Keratinocyte (primary cell): ENCODE measurements at regions not wholly inside any gene's neighbourhood (a gene's known extent, or its start where the extent isn't known, plus 50 kb on each side); places are given as distances from the start of the nearest gene placed in this dataset.

Source experiments
- DNase-seq: peaks from one replicate; pipeline ENCODE4 v3.0.0-alpha.2; 2011; ENCODE audit warnings: low read depth, missing footprints, low spot score
- FAIRE-seq: peaks from 2 replicates; lab custom pipeline; 2011; peaks lifted over from hg19 to GRCh38; lab: Jason Lieb, UNC
- H2AFZ ChIP-seq: 2 replicates; pipeline ENCODE4 v1.6.0; 2012; ENCODE audit warnings: low read length, control low read depth, inconsistent platforms; ENCODE audit not compliant: control insufficient read depth
- H3K27ac ChIP-seq: 2 replicates; pipeline ENCODE4 v1.5.1; 2011; ENCODE audit warnings: low read length; ENCODE audit not compliant: control insufficient read depth, insufficient read depth
- H3K27me3 ChIP-seq: 3 replicates; pipeline ENCODE4 v1.6.0; 2011; ENCODE audit warnings: low read length; ENCODE audit not compliant: control insufficient read depth, insufficient read depth; ENCODE audit errors: extremely low read depth
- H3K36me3 ChIP-seq, 2 experiments: 2 replicates in 1 of 2; 3 replicates in 1 of 2; pipeline ENCODE4 v1.5.1; 2011; ENCODE audit warnings: low read length in 2 of 2, mild to moderate bottlenecking in 1 of 2; ENCODE audit not compliant: control insufficient read depth in 2 of 2, insufficient read depth in 2 of 2; ENCODE audit errors: extremely low read depth in 1 of 2
- H3K4me1 ChIP-seq: 3 replicates; pipeline ENCODE4 v1.5.1; 2011; ENCODE audit warnings: low read length; ENCODE audit not compliant: control insufficient read depth, insufficient read depth; ENCODE audit errors: extremely low read depth
- H3K4me2 ChIP-seq: 3 replicates; pipeline ENCODE4 v1.6.0; 2011; ENCODE audit warnings: low read depth, low read length; ENCODE audit not compliant: control insufficient read depth, insufficient read depth; ENCODE audit errors: extremely low read depth
- H3K4me3 ChIP-seq, 3 experiments: fragments of 200-600 bp in 1 of 3; sonication (generic) in 1 of 3; 2 replicates in 2 of 3; 3 replicates in 1 of 3; pipeline ENCODE4 v1.5.1; 2011 to 2016; ENCODE audit warnings: low read length in 3 of 3, mild to moderate bottlenecking in 3 of 3, control low read depth in 2 of 3, inconsistent platforms in 1 of 3, low read depth in 1 of 3, mixed read lengths in 1 of 3, mixed run types in 1 of 3, moderate library complexity in 1 of 3; ENCODE audit not compliant: control insufficient read depth in 2 of 3, insufficient read depth in 2 of 3; ENCODE audit errors: extremely low read depth in 1 of 3
- H3K79me2 ChIP-seq: 2 replicates; pipeline ENCODE4 v1.6.0; 2012; ENCODE audit warnings: low read length; ENCODE audit not compliant: control insufficient read depth, insufficient read depth
- H3K9ac ChIP-seq: 3 replicates; pipeline ENCODE4 v1.6.0; 2011; ENCODE audit warnings: low read length; ENCODE audit not compliant: control insufficient read depth, insufficient read depth; ENCODE audit errors: extremely low read depth
- H3K9me1 ChIP-seq: 3 replicates; pipeline ENCODE4 v1.6.0; 2011; ENCODE audit warnings: low read length; ENCODE audit not compliant: control insufficient read depth, insufficient read depth; ENCODE audit errors: extremely low read depth
- H3K9me3 ChIP-seq: 2 replicates; pipeline ENCODE4 v1.5.1; 2012; ENCODE audit warnings: low read depth, low read length; ENCODE audit not compliant: control insufficient read depth
- H4K20me1 ChIP-seq: 3 replicates; pipeline ENCODE4 v1.6.0; 2011; ENCODE audit warnings: low read length; ENCODE audit not compliant: control insufficient read depth, insufficient read depth; ENCODE audit errors: extremely low read depth
- CTCF ChIP-seq, 3 experiments: IDR thresholded peaks in 1 of 3; conservative IDR thresholded peaks in 1 of 3; optimal IDR thresholded peaks in 1 of 3; 2 replicates in 2 of 3; 3 replicates in 1 of 3; pipeline versions ENCODE3 to v1.5.1; 2011; ENCODE audit warnings: low read length in 3 of 3, mild to moderate bottlenecking in 3 of 3, moderate library complexity in 2 of 3, control low read depth in 1 of 3, inconsistent platforms in 1 of 3; ENCODE audit not compliant: insufficient read depth in 2 of 3; ENCODE audit errors: extremely low read depth in 1 of 3
- EZH2 ChIP-seq: IDR thresholded peaks from one replicate; pipeline ENCODE4 v1.6.1; 2012; ENCODE audit warnings: inconsistent platforms, mild to moderate bottlenecking, low read length, moderate library complexity
- dilution Hi-C: fragments of 300-500 bp; cut with MboI; formaldehyde crosslinking; loops from one replicate; pipeline ENCODE4 v1.7.0; 2020; ENCODE audit warnings: low sequenced_read_pairs; ENCODE audit not compliant: extremely low pct_ligation_motif_present

DNA sequence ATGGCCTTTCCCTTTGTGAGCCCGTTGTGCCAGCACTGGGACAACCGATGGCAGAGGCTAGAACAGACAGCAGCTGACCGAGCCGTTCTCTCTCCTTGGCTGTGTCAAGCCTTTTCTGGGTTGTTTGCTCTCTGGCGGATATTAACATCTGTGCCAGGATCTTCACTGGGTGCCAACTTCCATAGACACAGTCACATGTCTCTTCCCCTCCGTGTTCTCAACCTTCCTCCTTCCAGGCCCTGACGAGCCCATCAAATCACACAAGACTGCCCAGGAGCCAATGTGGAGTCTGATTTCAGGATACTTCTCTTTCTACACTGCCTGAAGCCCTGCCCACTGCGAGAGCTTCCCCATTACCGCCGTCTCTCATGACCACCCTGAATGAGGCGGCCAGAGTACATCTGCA, 111.0 kb upstream of the RALGAPA2 start:
- no peak for FAIRE-seq
- DNase-seq: no peak
- no peak for TF ChIP-seq CTCF (optimal IDR thresholded peaks at IDR 0.05 in 1 of 3, IDR thresholded peaks at IDR 0.05 in 1 of 3, conservative IDR thresholded peaks at IDR 0.05 in 1 of 3; ENCODE audit: extremely low read depth in 1 of 3, insufficient read depth in 2 of 3, low read length in 3 of 3)
- TF ChIP-seq EZH2: no peak
- dilution Hi-C loops: no loop called here
- Histone ChIP-seq H3K79me2 (no peaks in the 10 kb centered on the region), H2AFZ (no peak overlapping the region), H3K9me1 (no peaks in the 10 kb centered on the region), H4K20me1 (no peaks in the 10 kb centered on the region), H3K9ac (no peak overlapping the region), H3K4me3 (no peak overlapping the region), H3K4me1 (no peaks in the 10 kb centered on the region), H3K27ac (no peak overlapping the region), H3K4me2 (no peak overlapping the region), H3K36me3 (no peaks in the 10 kb centered on the region), H3K27me3 (no peaks in the 10 kb centered on the region), H3K9me3 (no peaks in the 10 kb centered on the region)

DNA sequence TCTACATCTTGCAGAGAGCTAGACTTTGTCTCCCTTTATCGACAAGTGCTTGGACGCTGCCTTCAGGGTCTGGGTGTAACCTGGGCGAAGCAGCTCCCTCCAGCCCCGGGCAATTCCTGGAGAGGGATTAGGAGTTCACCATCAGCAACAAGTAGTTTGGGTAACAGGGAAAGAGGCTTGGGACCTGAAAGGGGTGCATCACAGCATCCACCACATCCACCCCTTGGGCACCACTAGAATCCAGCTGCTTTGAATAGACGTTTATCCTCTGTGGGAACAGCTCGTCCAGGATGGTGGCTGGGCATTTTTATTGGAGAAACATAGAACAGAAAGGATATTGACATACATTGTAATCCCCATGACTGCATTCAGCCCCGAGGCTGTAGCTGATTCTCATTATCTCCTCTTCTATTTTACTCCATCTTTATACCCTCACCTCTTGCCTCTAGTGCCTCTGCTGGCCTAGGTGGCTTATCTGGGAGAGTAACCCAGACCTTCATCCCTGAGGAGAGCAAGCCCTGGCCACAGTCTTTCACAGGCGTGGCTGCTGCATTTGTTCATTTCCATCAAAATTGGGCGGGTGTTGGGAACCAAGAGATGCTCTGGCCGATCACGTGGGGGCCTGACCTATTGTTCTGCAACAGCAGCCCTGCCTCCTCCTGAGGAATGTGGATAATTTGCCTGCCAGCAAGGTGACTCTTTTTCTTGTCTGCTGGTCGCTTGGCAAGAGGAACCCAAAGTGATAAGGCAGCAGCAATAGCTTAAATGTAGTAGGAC, 109.2 kb upstream of the RALGAPA2 start:
- Histone ChIP-seq H3K27ac (no peak overlapping the region), H3K4me3 (no peak overlapping the region), H3K27me3 (no peaks in the 10 kb centered on the region), H3K36me3 (no peaks in the 10 kb centered on the region), H3K9me1 (no peaks in the 10 kb centered on the region), H3K9ac (no peak overlapping the region), H3K4me2 (no peak overlapping the region), H3K4me1 (no peaks in the 10 kb centered on the region), H3K79me2 (no peaks in the 10 kb centered on the region), H2AFZ (no peak overlapping the region), H4K20me1 (no peaks in the 10 kb centered on the region), H3K9me3 (no peaks in the 10 kb centered on the region)
- TF ChIP-seq CTCF (optimal IDR thresholded peaks at IDR 0.05 in 1 of 3, IDR thresholded peaks at IDR 0.05 in 1 of 3, conservative IDR thresholded peaks at IDR 0.05 in 1 of 3; ENCODE audit: extremely low read depth in 1 of 3, insufficient read depth in 2 of 3, low read length in 3 of 3) (no peak), EZH2 (no peak)
- FAIRE-seq (no peak), DNase-seq (no peak)
- dilution Hi-C loops: no loop called here
